Activated CD4-positive, CD25-positive, alpha-beta regulatory T cell (primary cell): ENCODE measurements at regions not wholly inside any gene's neighbourhood (a gene's known extent, or its start where the extent isn't known, plus 50 kb on each side); places are given as distances from the start of the nearest gene placed in this dataset.

Experiments used
- DNase-seq, 4 experiments: peaks; one replicate each; lab custom pipeline; 2025; lab: John Stamatoyannopoulos, UW

GRCh38 chr3:31004025-31004678 lies 109.7 kb upstream of the GADL1 start:
- DNase-seq = no peak

- DNase-seq = no peak
Observed at GRCh38 chr3:31008994-31009393, 114.5 kb upstream of the GADL1 start.

GRCh38 chr3:31009881-31010280 lies 115.4 kb upstream of the GADL1 start:
- DNase-seq = no peak

- no peak for DNase-seq
Observed at GRCh38 chr3:31010491-31010890, 116.0 kb upstream of the GADL1 start.

GRCh38 chr3:31011380-31011779 lies 116.9 kb upstream of the GADL1 start:
- DNase-seq = no peak

GRCh38 chr3:31013090-31013489 lies 118.6 kb upstream of the GADL1 start:
- DNase-seq = no peak

GRCh38 chr3:31013843-31014242 lies 119.4 kb upstream of the GADL1 start:
- no peak for DNase-seq

GRCh38 chr3:31014317-31015040 lies 120.0 kb upstream of the GADL1 start:
- DNase-seq = no peak

GRCh38 chr3:31016196-31016595 lies 121.7 kb upstream of the GADL1 start:
- DNase-seq = no peak

GRCh38 chr3:31022716-31023115 lies 128.3 kb upstream of the GADL1 start:
- no peak for DNase-seq

GRCh38 chr3:31025541-31025940 lies 131.1 kb upstream of the GADL1 start:
- no peak for DNase-seq

GRCh38 chr3:31027191-31027761 lies 132.8 kb upstream of the GADL1 start:
- DNase-seq = no peak

- no peak for DNase-seq
Observed at GRCh38 chr3:31027914-31028313, 133.5 kb upstream of the GADL1 start.

- no peak for DNase-seq
Observed at GRCh38 chr3:31028766-31029165, 134.3 kb upstream of the GADL1 start.

GRCh38 chr3:31029706-31030105 lies 135.2 kb upstream of the GADL1 start:
- no peak for DNase-seq

- no peak for DNase-seq
Observed at GRCh38 chr3:31035681-31036080, 141.2 kb upstream of the GADL1 start.

GRCh38 chr3:31038086-31038739 lies 143.8 kb upstream of the GADL1 start:
- no peak for DNase-seq

- no peak for DNase-seq
Observed at GRCh38 chr3:31039145-31039544, 144.7 kb upstream of the GADL1 start.

- DNase-seq = no peak
Observed at GRCh38 chr3:31041161-31041978, 146.9 kb upstream of the GADL1 start.

GRCh38 chr3:31043184-31043819 lies 148.8 kb upstream of the GADL1 start:
- DNase-seq = no peak

- no peak for DNase-seq
Observed at GRCh38 chr3:31047673-31048072, 153.2 kb upstream of the GADL1 start.

GRCh38 chr3:31048143-31048542 lies 153.7 kb upstream of the GADL1 start:
- DNase-seq = no peak
